ENCODE measurements at regions not wholly inside any gene's neighbourhood (a gene's known extent, or its start where the extent isn't known, plus 50 kb on each side); places are given as distances from the start of the nearest gene placed in this dataset.

DNA sequence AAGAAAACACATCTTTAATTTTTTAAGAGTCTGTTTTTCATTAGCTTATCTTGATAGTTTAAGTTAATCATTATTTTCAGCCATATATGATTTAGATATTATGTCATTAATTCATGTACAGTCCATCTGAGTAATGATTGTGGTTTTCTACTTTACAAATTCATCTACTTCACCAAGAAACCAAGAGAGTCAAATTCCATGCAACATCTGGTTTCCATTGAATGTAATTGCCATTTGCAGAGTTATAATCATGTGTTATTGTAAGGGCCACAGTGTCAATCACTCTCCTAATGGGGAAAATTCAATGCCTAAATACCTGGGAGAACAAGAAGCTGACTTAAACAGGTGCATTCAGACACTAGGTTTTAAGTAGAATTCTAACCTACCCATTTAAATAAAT, 217.2 kb upstream of the OSR1 start:
- no peak for DNase-seq (ENCODE audit: low spot score)
- TF ChIP-seq, protein P1, sequence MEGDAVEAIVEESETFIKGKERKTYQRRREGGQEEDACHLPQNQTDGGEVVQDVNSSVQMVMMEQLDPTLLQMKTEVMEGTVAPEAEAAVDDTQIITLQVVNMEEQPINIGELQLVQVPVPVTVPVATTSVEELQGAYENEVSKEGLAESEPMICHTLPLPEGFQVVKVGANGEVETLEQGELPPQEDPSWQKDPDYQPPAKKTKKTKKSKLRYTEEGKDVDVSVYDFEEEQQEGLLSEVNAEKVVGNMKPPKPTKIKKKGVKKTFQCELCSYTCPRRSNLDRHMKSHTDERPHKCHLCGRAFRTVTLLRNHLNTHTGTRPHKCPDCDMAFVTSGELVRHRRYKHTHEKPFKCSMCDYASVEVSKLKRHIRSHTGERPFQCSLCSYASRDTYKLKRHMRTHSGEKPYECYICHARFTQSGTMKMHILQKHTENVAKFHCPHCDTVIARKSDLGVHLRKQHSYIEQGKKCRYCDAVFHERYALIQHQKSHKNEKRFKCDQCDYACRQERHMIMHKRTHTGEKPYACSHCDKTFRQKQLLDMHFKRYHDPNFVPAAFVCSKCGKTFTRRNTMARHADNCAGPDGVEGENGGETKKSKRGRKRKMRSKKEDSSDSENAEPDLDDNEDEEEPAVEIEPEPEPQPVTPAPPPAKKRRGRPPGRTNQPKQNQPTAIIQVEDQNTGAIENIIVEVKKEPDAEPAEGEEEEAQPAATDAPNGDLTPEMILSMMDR (IDR thresholded peaks at IDR 0.05; ENCODE audit: unreplicated experiment), result no peak
- Mint-ChIP-seq H3K9me3 (ENCODE audit: unreplicated experiment) (no peaks in the 10 kb centered on the region), H3K36me3 (ENCODE audit: low read depth, unreplicated experiment) (no peaks in the 10 kb centered on the region), H3K27ac (ENCODE audit: unreplicated experiment) (no peak overlapping the region), H3K27me3 (ENCODE audit: unreplicated experiment) (no peaks in the 10 kb centered on the region), H3K4me3 (ENCODE audit: unreplicated experiment) (no peak overlapping the region), H3K4me1 (ENCODE audit: unreplicated experiment) (peaks cover 36% of the 10 kb centered on the region)

- peaks cover 29% of the 10 kb centered on the region for H3K4me1 Mint-ChIP-seq (ENCODE audit: unreplicated experiment)
- H3K27me3 Mint-ChIP-seq (ENCODE audit: unreplicated experiment), result no peaks in the 10 kb centered on the region
- DNase-seq (ENCODE audit: low spot score), result no peak
- H3K36me3 Mint-ChIP-seq (ENCODE audit: low read depth, unreplicated experiment), result no peaks in the 10 kb centered on the region
- H3K27ac Mint-ChIP-seq (ENCODE audit: unreplicated experiment), result no peak overlapping the region
- no peak overlapping the region for H3K4me3 Mint-ChIP-seq (ENCODE audit: unreplicated experiment)
- H3K9me3 Mint-ChIP-seq (ENCODE audit: unreplicated experiment), result no peaks in the 10 kb centered on the region
- TF ChIP-seq, protein P1 (IDR thresholded peaks at IDR 0.05; ENCODE audit: unreplicated experiment), result no peak
These were observed 216.4 kb upstream of the OSR1 start for GRCh38 chr2:19574778-19575260.

- no peak overlapping the region for H3K27ac Mint-ChIP-seq (ENCODE audit: unreplicated experiment)
These were observed 215.4 kb upstream of the OSR1 start for GRCh38 chr2:19573784-19574183.

DNA sequence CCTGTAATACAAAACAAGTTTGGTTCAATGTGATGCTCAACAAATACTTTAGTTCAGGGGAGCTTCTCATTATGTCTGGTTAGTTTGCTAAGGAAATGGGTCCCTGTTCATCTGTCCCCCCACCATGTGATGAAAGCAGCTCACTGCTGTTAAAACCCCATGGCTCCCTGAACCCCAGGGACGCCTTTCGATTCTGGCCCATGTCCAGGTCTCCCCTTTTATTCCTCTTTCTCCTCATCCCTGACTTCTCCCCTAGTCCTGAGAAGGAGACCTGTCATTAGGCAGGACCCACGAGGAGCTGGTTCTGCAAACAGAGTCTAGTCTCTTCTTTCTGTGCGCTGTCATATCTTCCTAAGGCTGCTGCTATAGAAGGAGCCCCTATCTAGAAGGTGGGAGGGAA, 213.3 kb upstream of the OSR1 start:
- TF ChIP-seq, protein P1 (IDR thresholded peaks at IDR 0.05; ENCODE audit: unreplicated experiment), result no peak
- Mint-ChIP-seq H3K27me3 (ENCODE audit: unreplicated experiment) (peaks cover 1% of the 10 kb centered on the region), H3K36me3 (ENCODE audit: low read depth, unreplicated experiment) (no peaks in the 10 kb centered on the region), H3K4me3 (ENCODE audit: unreplicated experiment) (no peak overlapping the region), H3K4me1 (ENCODE audit: unreplicated experiment) (peaks cover 30% of the 10 kb centered on the region), H3K9me3 (ENCODE audit: unreplicated experiment) (no peaks in the 10 kb centered on the region), H3K27ac (ENCODE audit: unreplicated experiment) (no peak overlapping the region)
- DNase-seq (ENCODE audit: low spot score), result no peak

More at GRCh38 chr2:19573784-19574183, 215.4 kb upstream of the OSR1 start:
- Mint-ChIP-seq H3K4me3 (ENCODE audit: unreplicated experiment) (no peak overlapping the region), H3K9me3 (ENCODE audit: unreplicated experiment) (no peaks in the 10 kb centered on the region), H3K4me1 (ENCODE audit: unreplicated experiment) (peaks cover 30% of the 10 kb centered on the region), H3K27me3 (ENCODE audit: unreplicated experiment) (no peaks in the 10 kb centered on the region), H3K36me3 (ENCODE audit: low read depth, unreplicated experiment) (no peaks in the 10 kb centered on the region)
- TF ChIP-seq, protein P1 (IDR thresholded peaks at IDR 0.05; ENCODE audit: unreplicated experiment), result no peak
- DNase-seq (ENCODE audit: low spot score), result no peak

- H3K4me3 Mint-ChIP-seq (ENCODE audit: unreplicated experiment), result no peak overlapping the region
- DNase-seq (ENCODE audit: low spot score), result no peak
- H3K36me3 Mint-ChIP-seq (ENCODE audit: low read depth, unreplicated experiment), result no peaks in the 10 kb centered on the region
- H3K27me3 Mint-ChIP-seq (ENCODE audit: unreplicated experiment), result peaks cover 1% of the 10 kb centered on the region
- H3K9me3 Mint-ChIP-seq (ENCODE audit: unreplicated experiment), result no peaks in the 10 kb centered on the region
- peaks cover 13% of the 10 kb centered on the region for H3K4me1 Mint-ChIP-seq (ENCODE audit: unreplicated experiment)
- TF ChIP-seq, protein P1 (IDR thresholded peaks at IDR 0.05; ENCODE audit: unreplicated experiment), result no peak
- no peak overlapping the region for H3K27ac Mint-ChIP-seq (ENCODE audit: unreplicated experiment)
These were observed 210.9 kb upstream of the OSR1 start for GRCh38 chr2:19569300-19569791.
